HG03108 (cell line): ENCODE measurements at regions not wholly inside any gene's neighbourhood (a gene's known extent, or its start where the extent isn't known, plus 50 kb on each side); places are given as distances from the start of the nearest gene placed in this dataset.

ENCODE experiments used
- ATAC-seq: cut with Tn5 transposase; IDR thresholded peaks from one replicate; pipeline ENCODE4 v1.9.1; 2021; ENCODE audit warnings: moderate library complexity; ENCODE audit not compliant: unreplicated experiment

GRCh38 chr18:59086522-59086921, 53.2 kb upstream of the SEC11C start:
- no peak for ATAC-seq

GRCh38 chr18:59087391-59087790, 52.3 kb upstream of the SEC11C start:
- no peak for ATAC-seq
